ENCODE measurements at regions not wholly inside any gene's neighbourhood (a gene's known extent, or its start where the extent isn't known, plus 50 kb on each side); places are given as distances from the start of the nearest gene placed in this dataset.

DNA sequence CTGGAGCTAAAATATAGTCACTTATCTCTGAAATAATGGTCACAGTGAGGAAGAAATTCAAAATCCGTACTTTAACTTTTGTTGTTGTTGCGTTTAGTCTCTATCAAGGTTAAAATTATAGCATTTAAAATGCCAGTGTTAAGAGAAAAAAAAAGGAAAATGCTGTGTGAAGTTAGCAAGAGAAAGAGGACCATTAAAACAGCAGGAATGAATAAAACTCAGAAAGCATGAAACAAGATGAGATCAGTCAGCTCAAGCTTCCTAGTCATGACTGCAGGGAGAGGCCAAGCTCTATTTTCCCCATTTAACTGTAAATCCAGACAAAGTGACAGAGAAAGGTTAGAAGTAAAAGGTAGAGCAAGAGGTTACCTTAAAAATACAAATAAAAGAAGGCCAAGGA, 281.7 kb upstream of the ATP5MC3 start:
- Mint-ChIP-seq H3K4me3 (ENCODE audit: low read depth, unreplicated experiment) (no peak overlapping the region), H3K9me3 (ENCODE audit: low read depth, unreplicated experiment) (peaks cover 9% of the 10 kb centered on the region), H3K4me1 (ENCODE audit: low read depth, unreplicated experiment) (no peaks in the 10 kb centered on the region), H3K27ac (ENCODE audit: unreplicated experiment) (no peak overlapping the region), H3K27me3 (ENCODE audit: unreplicated experiment) (no peaks in the 10 kb centered on the region), H3K36me3 (ENCODE audit: insufficient read depth, unreplicated experiment) (no peaks in the 10 kb centered on the region)
- BruUV-seq (replicated peaks), result no TSS peak
- intact Hi-C loops (cut with micrococcal nuclease; ENCODE audit: unreplicated experiment), result no loop called here
- DNase-seq, result no peak
- CTCF ChIA-PET, result interaction anchor here (0.7 kb wide), 1 partner anchor 1431 kb away, joined by 3 read pairs; no protein-coding TSS in a partner anchor
- TF ChIP-seq, protein P1, sequence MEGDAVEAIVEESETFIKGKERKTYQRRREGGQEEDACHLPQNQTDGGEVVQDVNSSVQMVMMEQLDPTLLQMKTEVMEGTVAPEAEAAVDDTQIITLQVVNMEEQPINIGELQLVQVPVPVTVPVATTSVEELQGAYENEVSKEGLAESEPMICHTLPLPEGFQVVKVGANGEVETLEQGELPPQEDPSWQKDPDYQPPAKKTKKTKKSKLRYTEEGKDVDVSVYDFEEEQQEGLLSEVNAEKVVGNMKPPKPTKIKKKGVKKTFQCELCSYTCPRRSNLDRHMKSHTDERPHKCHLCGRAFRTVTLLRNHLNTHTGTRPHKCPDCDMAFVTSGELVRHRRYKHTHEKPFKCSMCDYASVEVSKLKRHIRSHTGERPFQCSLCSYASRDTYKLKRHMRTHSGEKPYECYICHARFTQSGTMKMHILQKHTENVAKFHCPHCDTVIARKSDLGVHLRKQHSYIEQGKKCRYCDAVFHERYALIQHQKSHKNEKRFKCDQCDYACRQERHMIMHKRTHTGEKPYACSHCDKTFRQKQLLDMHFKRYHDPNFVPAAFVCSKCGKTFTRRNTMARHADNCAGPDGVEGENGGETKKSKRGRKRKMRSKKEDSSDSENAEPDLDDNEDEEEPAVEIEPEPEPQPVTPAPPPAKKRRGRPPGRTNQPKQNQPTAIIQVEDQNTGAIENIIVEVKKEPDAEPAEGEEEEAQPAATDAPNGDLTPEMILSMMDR (IDR thresholded peaks at IDR 0.05; ENCODE audit: unreplicated experiment), result no peak

DNA sequence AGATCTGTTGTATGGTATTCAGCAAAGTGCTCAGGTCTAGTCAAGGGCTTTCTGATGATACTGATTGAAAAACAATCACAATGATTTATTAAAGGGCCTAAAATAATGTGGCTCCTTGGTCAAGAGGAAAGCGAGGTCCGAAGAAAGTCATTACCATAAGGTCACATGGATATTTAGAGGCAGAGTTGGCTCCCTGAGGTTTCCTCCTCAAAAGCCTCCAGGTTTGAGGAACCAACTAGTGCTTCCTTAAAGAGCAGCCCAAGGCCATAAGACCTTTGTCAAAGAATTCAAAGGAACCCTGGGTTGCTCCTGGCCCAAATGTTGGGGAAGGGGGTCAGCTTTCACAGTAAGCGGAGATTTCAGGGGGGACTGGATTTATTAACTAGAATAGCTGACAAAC, 280.7 kb upstream of the ATP5MC3 start:
- DNase-seq, result no peak
- H3K9me3 Mint-ChIP-seq (ENCODE audit: low read depth, unreplicated experiment), result peaks cover 9% of the 10 kb centered on the region
- no peak overlapping the region for H3K4me3 Mint-ChIP-seq (ENCODE audit: low read depth, unreplicated experiment)
- TF ChIP-seq, protein P1 (IDR thresholded peaks at IDR 0.05; ENCODE audit: unreplicated experiment), result no peak
- intact Hi-C loops (cut with micrococcal nuclease; ENCODE audit: unreplicated experiment), result no loop called here
- H3K4me1 Mint-ChIP-seq (ENCODE audit: low read depth, unreplicated experiment), result no peaks in the 10 kb centered on the region
- no peak overlapping the region for H3K27ac Mint-ChIP-seq (ENCODE audit: unreplicated experiment)
- H3K27me3 Mint-ChIP-seq (ENCODE audit: unreplicated experiment), result no peaks in the 10 kb centered on the region
- BruUV-seq (replicated peaks), result no TSS peak
- H3K36me3 Mint-ChIP-seq (ENCODE audit: insufficient read depth, unreplicated experiment), result no peaks in the 10 kb centered on the region
- CTCF ChIA-PET, result interaction anchor here (0.6 kb wide), 1 partner anchor 34 kb away, joined by 6 read pairs; no protein-coding TSS in a partner anchor

DNA sequence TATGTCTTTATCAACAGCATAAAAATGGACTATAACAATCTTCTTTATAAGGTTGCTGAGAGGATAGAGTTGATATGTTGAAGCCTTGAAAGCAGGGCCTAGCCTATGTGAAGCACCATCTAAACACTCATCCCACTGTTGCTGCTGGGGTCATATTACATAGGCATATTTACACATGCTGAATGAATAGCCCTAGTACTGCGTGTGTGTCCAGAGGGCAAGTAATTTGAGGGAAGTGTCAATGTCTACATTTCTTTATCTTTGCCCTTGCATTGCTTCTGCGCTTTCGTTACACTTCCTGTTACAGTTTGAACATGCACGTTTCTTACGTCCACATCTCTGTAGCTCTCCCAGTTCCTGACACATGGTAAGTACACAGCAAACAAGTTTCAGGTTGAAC, 280.3 kb upstream of the ATP5MC3 start:
- TF ChIP-seq, protein P1 (IDR thresholded peaks at IDR 0.05; ENCODE audit: unreplicated experiment), result no peak
- Mint-ChIP-seq H3K4me1 (ENCODE audit: low read depth, unreplicated experiment) (no peaks in the 10 kb centered on the region), H3K9me3 (ENCODE audit: low read depth, unreplicated experiment) (peaks cover 9% of the 10 kb centered on the region), H3K4me3 (ENCODE audit: low read depth, unreplicated experiment) (no peak overlapping the region), H3K27ac (ENCODE audit: unreplicated experiment) (no peak overlapping the region), H3K27me3 (ENCODE audit: unreplicated experiment) (no peaks in the 10 kb centered on the region), H3K36me3 (ENCODE audit: insufficient read depth, unreplicated experiment) (no peaks in the 10 kb centered on the region)
- DNase-seq, result no peak
- CTCF ChIA-PET, result interaction anchor here (0.6 kb wide), 1 partner anchor 33 kb away, joined by 6 read pairs; no protein-coding TSS in a partner anchor
- intact Hi-C loops (cut with micrococcal nuclease; ENCODE audit: unreplicated experiment), result no loop called here
- no TSS peak for BruUV-seq (replicated peaks)

DNA sequence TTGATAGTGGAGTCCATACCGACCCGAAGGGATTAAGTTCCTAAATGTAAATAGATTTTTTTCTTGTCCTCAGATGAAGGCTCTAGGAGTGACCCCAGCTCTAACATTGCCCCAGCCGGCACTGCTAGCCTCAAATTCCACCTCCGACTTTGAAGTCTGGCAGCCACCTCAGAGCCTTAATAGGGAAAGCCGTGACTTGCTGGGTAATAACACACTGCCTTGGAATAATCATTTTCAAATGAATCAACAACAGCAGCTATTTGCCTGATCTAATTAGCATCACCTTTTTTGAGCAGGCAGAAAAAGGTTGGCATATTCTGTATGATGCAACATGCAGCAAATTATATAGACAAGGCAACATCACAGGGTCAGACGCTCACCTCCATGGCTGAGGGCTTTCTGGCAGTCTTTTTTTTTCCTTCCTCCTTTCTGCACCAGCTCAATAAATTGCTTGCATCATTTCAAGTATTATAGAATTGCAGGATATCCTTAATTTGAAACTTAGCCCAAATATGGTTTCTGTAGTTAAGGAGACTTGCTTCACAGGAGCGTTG, 276.5 kb upstream of the ATP5MC3 start:
- CTCF ChIA-PET, result no interaction called here
- H3K27me3 Mint-ChIP-seq (ENCODE audit: unreplicated experiment), result no peaks in the 10 kb centered on the region

More for the DNA sequence above, 276.5 kb upstream of the ATP5MC3 start:
- Mint-ChIP-seq H3K36me3 (ENCODE audit: insufficient read depth, unreplicated experiment) (no peaks in the 10 kb centered on the region), H3K9me3 (ENCODE audit: low read depth, unreplicated experiment) (peaks cover 9% of the 10 kb centered on the region), H3K27ac (ENCODE audit: unreplicated experiment) (peak overlapping the region; percentile 42), H3K4me1 (ENCODE audit: low read depth, unreplicated experiment) (no peaks in the 10 kb centered on the region), H3K4me3 (ENCODE audit: low read depth, unreplicated experiment) (no peak overlapping the region)
- BruUV-seq (replicated peaks), result no TSS peak
- no peak for DNase-seq
- TF ChIP-seq, protein P1 (IDR thresholded peaks at IDR 0.05; ENCODE audit: unreplicated experiment), result no peak
- intact Hi-C loops (cut with micrococcal nuclease; ENCODE audit: unreplicated experiment), result no loop called here
